HEK293T (cell line): ENCODE measurements at regions not wholly inside any gene's neighbourhood (a gene's known extent, or its start where the extent isn't known, plus 50 kb on each side); places are given as distances from the start of the nearest gene placed in this dataset.

Experiments used
- BHLHE40 ChIP-seq: fragments of 450-650 bp; IDR thresholded peaks from 2 replicates; pipeline ENCODE4 v1.6.1; 2016; ENCODE audit warnings: mild to moderate bottlenecking, moderate library complexity, borderline replicate concordance
- CTBP1 ChIP-seq: fragments of 450-650 bp; IDR thresholded peaks from 2 replicates; pipeline ENCODE4 v1.6.1; 2016; ENCODE audit warnings: borderline replicate concordance
- ELF4 ChIP-seq: fragments of 450-650 bp; IDR thresholded peaks from 2 replicates; pipeline ENCODE4 v1.6.1; 2017; ENCODE audit warnings: antibody characterized with exemption
- FOXA1 ChIP-seq: fragments of 450-650 bp; IDR thresholded peaks from 2 replicates; pipeline ENCODE4 v1.6.1; 2016; ENCODE audit warnings: mild to moderate bottlenecking
- FOXM1 ChIP-seq: fragments of 450-650 bp; IDR thresholded peaks from 2 replicates; pipeline ENCODE4 v1.6.1; 2017; ENCODE audit warnings: mild to moderate bottlenecking, borderline replicate concordance
- L3MBTL2 ChIP-seq: fragments of 450-650 bp; conservative IDR thresholded peaks from 2 replicates; pipeline ENCODE4 v1.6.1; 2016; ENCODE audit warnings: mild to moderate bottlenecking
- PKNOX1 ChIP-seq: fragments of 450-650 bp; IDR thresholded peaks from 2 replicates; pipeline ENCODE4 v1.6.1; 2016
- SP1 ChIP-seq: fragments of 450-650 bp; IDR thresholded peaks from 2 replicates; pipeline ENCODE4 v1.6.1; 2017
- SUZ12 ChIP-seq: fragments of 450-650 bp; IDR thresholded peaks from 2 replicates; pipeline ENCODE4 v1.6.1; 2016; ENCODE audit warnings: mild to moderate bottlenecking

- TF ChIP-seq FOXA1 (no peak), CTBP1 (no peak), SUZ12 (no peak), ELF4 (no peak), SP1 (no peak), BHLHE40 (no peak), L3MBTL2 (no peak), FOXM1 (no peak), PKNOX1 (no peak)
Observed at GRCh38 chr13:50514249-50514648, 329.2 kb downstream of the DLEU7 start.
